Activated CD4-positive, alpha-beta T cell treated with anti-CD3 and anti-CD28 coated beads, Interleukin-2, Interleukin-4, amounts not matched to agents 100 ng/mL and 50 ng/mL, durations not matched to agents 16 hours and 8 hours (primary cell): ENCODE measurements at regions not wholly inside any gene's neighbourhood (a gene's known extent, or its start where the extent isn't known, plus 50 kb on each side); places are given as distances from the start of the nearest gene placed in this dataset.
"Not testable (repeated sequence)": the region's sequence is repeated elsewhere in the genome, so short reads cannot be mapped to it uniquely, and the experiment has no call there.

Experiments used
- DNase-seq: peaks from one replicate; pipeline ENCODE4 v3.0.0-alpha.2; 2020; ENCODE audit warnings: low spot score

GRCh38 chr20:41784209-41784958 is 166.2 kb upstream of the CHD6 start:
- no peak for DNase-seq

GRCh38 chr20:41783423-41784208 is 165.4 kb upstream of the CHD6 start:
- no peak for DNase-seq

- DNase-seq: no peak
Measured at GRCh38 chr20:41782730-41783406, 164.7 kb upstream of the CHD6 start.

DNA sequence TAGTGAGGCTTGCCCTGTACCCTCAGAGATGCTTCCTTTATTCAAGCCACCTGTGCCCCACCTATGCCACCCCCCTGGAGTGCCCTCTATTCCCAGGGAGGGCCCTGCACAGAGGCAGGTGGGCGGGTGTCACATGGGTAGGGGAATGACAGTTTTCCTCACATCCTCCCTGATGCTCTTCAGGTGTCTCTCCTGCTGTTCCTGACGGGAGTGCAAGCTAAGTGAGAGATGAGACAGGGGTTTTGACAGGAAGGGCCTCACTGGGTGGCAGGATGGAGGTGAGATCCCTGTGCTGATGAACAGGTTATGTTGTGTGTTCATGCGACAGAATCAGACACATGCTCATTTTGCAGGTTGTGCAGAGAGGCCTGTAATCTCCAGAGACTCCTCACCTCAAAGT is 164.1 kb upstream of the CHD6 start:
- no peak for DNase-seq

- no peak for DNase-seq
Measured at GRCh38 chr20:41776421-41776820, 158.2 kb upstream of the CHD6 start.

- DNase-seq: no peak
Measured at GRCh38 chr20:41774291-41774690, 156.1 kb upstream of the CHD6 start.

- no peak for DNase-seq
Measured at GRCh38 chr20:41770965-41771364, 152.8 kb upstream of the CHD6 start.

DNA sequence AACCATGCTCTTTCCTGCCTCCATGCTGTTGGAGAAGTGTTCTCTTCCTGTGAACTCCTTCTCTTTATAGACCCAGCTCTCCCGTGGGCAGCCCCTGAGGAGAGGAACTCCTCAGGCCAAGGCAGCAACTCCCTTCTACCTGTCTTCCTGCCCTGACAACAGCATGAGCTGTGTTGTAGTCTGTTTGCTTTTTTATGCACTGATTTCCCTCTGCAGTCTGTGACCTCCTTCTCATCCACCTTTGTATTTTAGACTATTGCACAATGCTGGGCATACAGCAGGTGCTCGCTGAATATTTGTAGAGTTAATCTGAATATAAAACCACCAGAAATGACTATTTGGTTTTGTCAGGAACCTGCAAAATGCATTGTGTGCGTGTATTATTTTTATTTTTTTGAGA is 152.2 kb upstream of the CHD6 start:
- no peak for DNase-seq

GRCh38 chr20:41769592-41770018 is 151.4 kb upstream of the CHD6 start:
- no peak for DNase-seq

- no peak for DNase-seq
Measured at GRCh38 chr20:41750137-41750536, 132.0 kb upstream of the CHD6 start.

DNA sequence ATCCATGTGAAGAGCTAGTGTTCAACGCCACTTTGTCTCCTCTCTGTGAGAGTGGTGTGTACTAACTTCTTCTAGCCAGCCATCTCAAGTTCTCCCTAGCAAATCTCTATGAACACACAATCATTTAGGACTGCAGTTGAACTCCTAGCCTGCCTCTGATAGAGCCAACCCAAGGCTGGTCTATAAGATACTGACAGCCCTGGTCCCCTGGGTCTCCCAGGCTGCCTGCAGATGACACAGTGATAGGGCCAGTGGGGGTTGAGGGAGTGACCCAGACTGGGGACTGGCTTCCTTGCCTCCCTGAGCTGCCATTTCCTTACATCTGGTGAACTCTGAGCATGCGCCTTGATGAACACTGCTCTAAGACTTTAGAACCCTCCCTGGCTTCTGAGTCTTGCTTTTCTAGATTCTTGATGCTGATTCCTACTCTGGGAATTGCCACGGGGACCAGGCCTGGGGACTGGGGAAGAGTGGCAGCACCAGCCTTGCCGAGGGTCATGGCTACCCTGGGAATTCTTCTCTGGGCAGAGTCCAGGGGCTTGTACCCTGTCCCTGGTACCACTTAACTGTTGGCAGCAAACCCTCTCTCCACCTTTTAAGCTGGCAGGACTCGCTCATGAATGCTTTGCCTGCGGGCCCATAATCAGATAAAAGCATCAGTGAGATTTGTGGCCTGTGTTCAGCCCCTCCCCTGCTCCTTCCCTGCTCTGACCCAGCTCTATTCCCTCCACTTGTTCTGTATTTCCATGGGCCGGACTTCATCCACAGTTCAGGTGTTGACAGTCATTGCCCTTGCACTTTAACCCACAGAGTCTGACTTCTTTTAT is 130.8 kb upstream of the CHD6 start:
- DNase-seq: no peak

DNA sequence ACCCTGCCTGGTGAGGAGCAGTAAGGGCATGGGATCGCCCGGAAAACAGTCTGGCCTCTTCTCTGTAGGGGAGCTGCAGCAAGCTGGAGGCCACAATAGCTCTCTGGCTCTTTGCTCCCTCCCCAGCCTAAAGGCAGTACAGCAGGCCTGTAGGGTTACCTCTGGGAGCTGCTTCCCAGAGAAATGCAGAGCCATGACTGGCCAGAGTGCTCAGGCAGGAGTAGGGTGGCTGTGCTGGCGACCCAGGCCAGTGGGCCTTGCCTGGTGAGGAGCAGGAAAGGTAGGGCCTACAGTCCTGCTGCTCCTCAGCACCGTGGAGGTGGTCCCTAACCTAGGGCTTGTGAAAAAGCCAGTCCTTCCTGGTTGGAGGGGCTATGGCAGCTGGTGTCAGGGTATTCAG is 129.9 kb upstream of the CHD6 start:
- no peak for DNase-seq

GRCh38 chr20:41747226-41747625 is 129.0 kb upstream of the CHD6 start:
- no peak for DNase-seq

GRCh38 chr20:41746635-41747034 is 128.5 kb upstream of the CHD6 start:
- no peak for DNase-seq

- DNase-seq: peak; percentile 55
Measured at GRCh38 chr20:41738604-41739206, 120.5 kb upstream of the CHD6 start.

GRCh38 chr20:41735949-41736348 is 117.8 kb upstream of the CHD6 start:
- no peak for DNase-seq

GRCh38 chr20:41734506-41734945 is 116.3 kb upstream of the CHD6 start:
- DNase-seq: peak; percentile 54

- DNase-seq: no peak
Measured at GRCh38 chr20:41733151-41733550, 115.0 kb upstream of the CHD6 start.

DNA sequence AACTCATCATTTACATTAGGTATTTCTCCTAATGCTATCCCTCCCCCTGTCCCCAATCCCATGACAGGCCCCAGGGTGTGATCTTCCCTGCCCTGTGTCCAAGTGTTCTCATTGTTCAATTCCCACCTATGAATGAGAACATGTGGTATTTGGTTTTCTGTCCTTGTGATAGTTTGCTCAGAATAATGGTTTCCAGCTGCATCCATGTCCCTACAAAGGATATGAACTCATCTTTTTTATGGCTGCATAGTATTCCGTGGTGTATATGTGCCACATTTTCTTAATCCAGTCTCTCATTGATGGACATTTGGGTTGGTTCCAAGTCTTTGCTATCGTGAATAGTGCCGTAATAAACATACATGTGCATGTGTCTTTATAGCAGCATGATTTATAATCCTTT is 113.0 kb upstream of the CHD6 start:
- DNase-seq: not testable (repeated sequence)

- DNase-seq: not testable (repeated sequence)
Measured at GRCh38 chr20:41727681-41728080, 109.5 kb upstream of the CHD6 start.

DNA sequence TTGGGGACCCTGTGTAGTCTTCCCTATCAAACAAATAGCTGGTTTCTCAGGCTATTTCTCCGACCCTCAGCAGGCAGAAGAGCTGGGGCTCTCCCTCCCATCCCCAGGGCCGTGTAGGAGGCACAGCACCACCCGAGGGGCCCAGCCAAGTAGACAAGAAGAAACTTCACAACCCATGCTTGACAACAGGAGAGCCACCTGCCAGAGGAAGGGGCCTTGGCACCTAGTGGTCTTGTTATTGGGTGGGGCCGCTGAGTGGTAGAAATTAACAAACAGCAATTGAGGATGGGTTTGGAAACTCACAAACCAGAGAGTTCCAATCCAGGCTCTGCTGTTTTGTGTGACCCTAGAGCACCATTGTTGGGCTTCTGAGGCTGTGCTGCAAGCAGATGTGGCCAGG is 108.5 kb upstream of the CHD6 start:
- no peak for DNase-seq

DNA sequence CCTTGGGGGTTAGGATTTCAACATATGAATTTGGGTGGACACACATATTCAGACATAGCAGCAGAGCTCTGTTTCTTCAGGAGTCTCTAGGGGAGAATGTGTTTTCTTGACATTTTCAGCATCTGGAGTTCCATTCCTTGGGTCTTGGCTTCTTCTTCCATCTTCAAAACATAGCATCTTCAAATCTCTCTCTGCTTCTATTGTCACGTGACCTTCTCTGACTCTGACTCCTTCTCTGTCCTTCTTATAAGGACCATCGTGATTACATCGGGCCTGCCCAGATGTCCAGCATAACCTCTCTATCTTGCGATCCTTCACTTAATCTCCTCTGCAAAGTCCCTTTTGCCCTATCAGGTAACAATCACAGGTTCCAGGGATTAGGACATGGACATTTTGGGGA is 101.0 kb upstream of the CHD6 start:
- DNase-seq: no peak
